HCT116 (cell line): ENCODE measurements at regions not wholly inside any gene's neighbourhood (a gene's known extent, or its start where the extent isn't known, plus 50 kb on each side); places are given as distances from the start of the nearest gene placed in this dataset.

Experiments used
- ATAC-seq: fragments of 200-7000 bp; cut with Tn5 transposase; 2 replicates; pipeline ENCODE4 v1.9.1; 2020; ENCODE audit warnings: mild to moderate bottlenecking, moderate library complexity
- BruUV-seq: library from RNA; stranded (reverse); fragments of 400-500 nt; replicated peaks from 2 replicates; lab custom pipeline; 2021; lab: Mats Ljungman, UMichigan
- CTCF ChIA-PET: fragments of 300-600 bp; sonication (Branson Sonifier 250); formaldehyde crosslinking; loops from one replicate; lab custom pipeline; 2021; ENCODE audit warnings: antibody characterized with exemption; lab: Charles Lee
- POLR2A ChIA-PET: fragments of 300-600, 350-600 bp; sonication (Branson Sonifier 250); formaldehyde crosslinking; loops from one replicate; lab custom pipeline; 2021; ENCODE audit warnings: antibody characterized with exemption; lab: Charles Lee
- RAD21 ChIA-PET, 2 experiments: fragments of 300-600 bp; sonication (Branson Sonifier 250); formaldehyde crosslinking; loops; one replicate each; lab custom pipeline; 2023; ENCODE audit warnings: low total read pairs in 2 of 2; ENCODE audit not compliant: uncharacterized antibody in 2 of 2, unreplicated experiment in 2 of 2, low non-redundant PET in 1 of 2; lab: Charles Lee
- DNase-seq: peaks from one replicate; pipeline ENCODE4 v3.0.0-alpha.2; 2010; ENCODE audit warnings: low read depth, low spot score
- H2AFZ ChIP-seq: fragments of 200-600 bp; shearing (Covaris generic), sonication (generic); 2 replicates; pipeline ENCODE4 v1.6.1; 2017; ENCODE audit warnings: low read depth, mixed run types, mixed read lengths, antibody characterized with exemption, low read length; ENCODE audit not compliant: poor library complexity, severe bottlenecking
- H3K27ac ChIP-seq: 2 replicates; pipeline ENCODE4 v1.5.1; 2012; ENCODE audit warnings: low read depth, low read length
- H3K27me3 ChIP-seq: fragments of 200-600 bp; sonication (generic); 2 replicates; pipeline ENCODE4 v1.6.1; 2016; ENCODE audit warnings: mixed run types, low read length, mixed read lengths; ENCODE audit not compliant: insufficient read depth
- H3K36me3 ChIP-seq, 2 experiments: fragments of 200-500 bp in 1 of 2; fragments of 200-600 bp in 1 of 2; sonication (Bioruptor generic) in 1 of 2; sonication (generic) in 1 of 2; 2 replicates each; pipeline versions ENCODE4 v1.5.1 to v1.6.1; 2014 to 2016; ENCODE audit warnings: low read length in 2 of 2, inconsistent platforms in 1 of 2, mixed read lengths in 1 of 2, mixed run types in 1 of 2; ENCODE audit not compliant: insufficient read depth in 2 of 2, control insufficient read depth in 1 of 2
- H3K4me1 ChIP-seq, 2 experiments: fragments of 200-600 bp in 1 of 2; sonication (generic) in 1 of 2; 2 replicates each; pipeline versions ENCODE4 v1.5.1 to v1.6.1; 2012 to 2017; ENCODE audit warnings: low read length in 2 of 2, inconsistent platforms in 1 of 2, mild to moderate bottlenecking in 1 of 2, mixed read lengths in 1 of 2, mixed run types in 1 of 2, moderate library complexity in 1 of 2; ENCODE audit not compliant: insufficient read depth in 2 of 2, control insufficient read depth in 1 of 2
- H3K4me2 ChIP-seq: fragments of 200-600 bp; sonication (generic); 2 replicates; pipeline ENCODE4 v1.6.1; 2017; ENCODE audit warnings: mixed run types, low read length, mixed read lengths
- H3K4me3 ChIP-seq, 2 experiments: fragments of 200-600 bp in 1 of 2; sonication (generic) in 1 of 2; replicated peaks in 1 of 2; 2 replicates each; pipeline ENCODE4 v1.5.1; 2011 to 2016; ENCODE audit warnings: low read length in 2 of 2, control low read depth in 1 of 2, low read depth in 1 of 2, mild to moderate bottlenecking in 1 of 2, mixed read lengths in 1 of 2, mixed run types in 1 of 2
- H3K79me2 ChIP-seq: fragments of 200-600 bp; sonication (generic); 2 replicates; pipeline ENCODE4 v1.6.1; 2017; ENCODE audit warnings: mild to moderate bottlenecking, mixed run types, low read length, moderate library complexity, mixed read lengths; ENCODE audit not compliant: insufficient read depth
- H3K9ac ChIP-seq: fragments of 200-600 bp; sonication (generic); 2 replicates; pipeline ENCODE4 v1.6.1; 2016; ENCODE audit warnings: low read length, mixed read lengths
- H3K9me2 ChIP-seq: fragments of 200-600 bp; sonication (generic), shearing (Covaris generic); 2 replicates; pipeline ENCODE4 v1.6.1; 2017; ENCODE audit warnings: mixed run types, mild to moderate bottlenecking, moderate library complexity; ENCODE audit not compliant: insufficient read depth
- H3K9me3 ChIP-seq, 2 experiments: fragments of 200-500 bp in 1 of 2; fragments of 200-600 bp in 1 of 2; sonication (Bioruptor generic) in 1 of 2; sonication (generic) in 1 of 2; 2 replicates each; pipeline ENCODE4 v1.6.1; 2014 to 2017; ENCODE audit warnings: low read length in 2 of 2, mixed read lengths in 2 of 2, inconsistent platforms in 1 of 2, low read depth in 1 of 2, mild to moderate bottlenecking in 1 of 2, mixed run types in 1 of 2, moderate library complexity in 1 of 2; ENCODE audit not compliant: control insufficient read depth in 1 of 2, insufficient read depth in 1 of 2
- H4K20me1 ChIP-seq: fragments of 200-600 bp; sonication (generic), shearing (Covaris generic); 2 replicates; pipeline ENCODE4 v1.6.1; 2017; ENCODE audit warnings: mixed run types, mild to moderate bottlenecking, moderate library complexity; ENCODE audit not compliant: insufficient read depth
- CBX3 ChIP-seq: IDR thresholded peaks from 2 replicates; pipeline ENCODE4 v1.6.1; 2012; ENCODE audit warnings: low read depth
- CEBPB ChIP-seq: IDR thresholded peaks from 2 replicates; pipeline ENCODE4 v1.6.1; 2012; ENCODE audit warnings: low read depth
- EGR1 ChIP-seq: IDR thresholded peaks from 2 replicates; pipeline ENCODE4 v1.6.1; 2012; ENCODE audit warnings: low read depth
- ELF1 ChIP-seq: IDR thresholded peaks from 2 replicates; pipeline ENCODE4 v1.6.1; 2012; ENCODE audit warnings: low read depth, borderline replicate concordance
- EZH2 ChIP-seq: fragments of 200-600 bp; sonication (generic); IDR thresholded peaks from 2 replicates; pipeline ENCODE4 v1.6.1; 2017; ENCODE audit warnings: antibody characterized with exemption, mixed run types
- EZH2phosphoT487 ChIP-seq: fragments of 200-600 bp; IDR thresholded peaks from 2 replicates; pipeline ENCODE4 v1.6.1; 2018; ENCODE audit warnings: antibody characterized with exemption, borderline replicate concordance
- FOSL1 ChIP-seq: IDR thresholded peaks from 2 replicates; pipeline ENCODE4 v1.6.1; 2012; ENCODE audit warnings: low read depth
- RAD21 ChIP-seq: IDR thresholded peaks from 2 replicates; pipeline ENCODE4 v1.6.1; 2012; ENCODE audit warnings: low read depth, mild to moderate bottlenecking
- SRF ChIP-seq: IDR thresholded peaks from 2 replicates; pipeline ENCODE4 v1.6.1; 2012; ENCODE audit warnings: low read depth
- TCF7L2 ChIP-seq: IDR thresholded peaks from 2 replicates; pipeline ENCODE4 v1.7.0; 2011; ENCODE audit warnings: borderline replicate concordance, inconsistent platforms; ENCODE audit not compliant: insufficient read depth, insufficient read length; ENCODE audit errors: extremely low read depth
- YY1 ChIP-seq: IDR thresholded peaks from 2 replicates; pipeline ENCODE4 v1.6.1; 2011; ENCODE audit warnings: low read length, low read depth, moderate library complexity, mild to moderate bottlenecking; ENCODE audit not compliant: insufficient replicate concordance; ENCODE audit errors: extremely low read depth
- ZFX ChIP-seq: fragments of 450-650 bp; IDR thresholded peaks from 2 replicates; pipeline ENCODE4 v1.6.1; 2017
- ZNF274 ChIP-seq: fragments of 200-500 bp; sonication (Bioruptor generic); IDR thresholded peaks from 2 replicates; pipeline ENCODE4 v1.6.1; 2014; ENCODE audit warnings: mild to moderate bottlenecking, low read depth, low read length, inconsistent platforms
- intact Hi-C: fragments of 100-400 bp; cut with micrococcal nuclease; formaldehyde crosslinking; loops from 2 replicates; pipeline ENCODE4 v1.10.0; 2022
- TF ChIP-seq, protein P1 (sequence below): IDR thresholded peaks from 2 replicates; pipeline ENCODE4 v1.6.1; 2012; ENCODE audit warnings: low read depth
- TF ChIP-seq, protein P2 (sequence below): IDR thresholded peaks from 2 replicates; pipeline ENCODE4 v1.6.1; 2012
- TF ChIP-seq, protein P3 (sequence below): IDR thresholded peaks from 2 replicates; pipeline ENCODE4 v1.6.1; 2011; ENCODE audit warnings: mild to moderate bottlenecking, low read length, moderate library complexity; ENCODE audit not compliant: insufficient replicate concordance; ENCODE audit errors: extremely low read depth
- TF ChIP-seq, protein P4 (sequence below): IDR thresholded peaks from 2 replicates; pipeline ENCODE4 v1.6.1; 2012
- TF ChIP-seq, protein P5 (sequence below), 3 experiments: fragments of 200-600 bp in 1 of 3; sonication (generic) in 1 of 3; IDR thresholded peaks in 2 of 3; conservative IDR thresholded peaks in 1 of 3; 2 replicates each; pipeline ENCODE4 v1.5.1; 2012 to 2017; ENCODE audit warnings: low read depth in 2 of 3, low read length in 2 of 3, antibody characterized with exemption in 1 of 3, borderline replicate concordance in 1 of 3, control low read depth in 1 of 3, mild to moderate bottlenecking in 1 of 3, mixed read lengths in 1 of 3, mixed run types in 1 of 3, moderate library complexity in 1 of 3; ENCODE audit not compliant: insufficient read depth in 1 of 3

DNA sequence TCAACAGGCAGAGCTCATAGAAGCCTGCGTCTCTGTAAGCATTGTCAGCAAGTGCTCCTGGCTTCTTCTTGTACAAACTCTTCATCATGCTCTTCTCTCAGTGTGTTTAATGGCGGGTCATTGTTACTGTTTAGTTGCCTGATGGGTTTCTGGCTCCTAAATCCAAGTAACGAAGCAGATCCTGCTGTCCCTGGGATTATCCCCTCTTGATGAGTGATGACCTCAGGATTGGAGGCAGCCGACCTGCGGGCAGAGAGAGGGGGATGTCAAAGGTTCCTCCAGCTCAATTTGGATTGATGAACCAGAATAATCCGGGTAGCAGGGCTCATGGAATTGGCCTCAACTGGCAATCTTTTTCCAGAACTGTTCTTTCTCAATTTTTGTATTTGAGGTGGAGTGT, 66.1 kb upstream of the BARHL2 start:
- H3K9me2 ChIP-seq, result no peaks in the 10 kb centered on the region
- no peak for TF ChIP-seq ZNF274
- no peak for TF ChIP-seq EZH2phosphoT487
- no peak for TF ChIP-seq CBX3
- TF ChIP-seq EZH2, result no peak
- TF ChIP-seq, protein P1, sequence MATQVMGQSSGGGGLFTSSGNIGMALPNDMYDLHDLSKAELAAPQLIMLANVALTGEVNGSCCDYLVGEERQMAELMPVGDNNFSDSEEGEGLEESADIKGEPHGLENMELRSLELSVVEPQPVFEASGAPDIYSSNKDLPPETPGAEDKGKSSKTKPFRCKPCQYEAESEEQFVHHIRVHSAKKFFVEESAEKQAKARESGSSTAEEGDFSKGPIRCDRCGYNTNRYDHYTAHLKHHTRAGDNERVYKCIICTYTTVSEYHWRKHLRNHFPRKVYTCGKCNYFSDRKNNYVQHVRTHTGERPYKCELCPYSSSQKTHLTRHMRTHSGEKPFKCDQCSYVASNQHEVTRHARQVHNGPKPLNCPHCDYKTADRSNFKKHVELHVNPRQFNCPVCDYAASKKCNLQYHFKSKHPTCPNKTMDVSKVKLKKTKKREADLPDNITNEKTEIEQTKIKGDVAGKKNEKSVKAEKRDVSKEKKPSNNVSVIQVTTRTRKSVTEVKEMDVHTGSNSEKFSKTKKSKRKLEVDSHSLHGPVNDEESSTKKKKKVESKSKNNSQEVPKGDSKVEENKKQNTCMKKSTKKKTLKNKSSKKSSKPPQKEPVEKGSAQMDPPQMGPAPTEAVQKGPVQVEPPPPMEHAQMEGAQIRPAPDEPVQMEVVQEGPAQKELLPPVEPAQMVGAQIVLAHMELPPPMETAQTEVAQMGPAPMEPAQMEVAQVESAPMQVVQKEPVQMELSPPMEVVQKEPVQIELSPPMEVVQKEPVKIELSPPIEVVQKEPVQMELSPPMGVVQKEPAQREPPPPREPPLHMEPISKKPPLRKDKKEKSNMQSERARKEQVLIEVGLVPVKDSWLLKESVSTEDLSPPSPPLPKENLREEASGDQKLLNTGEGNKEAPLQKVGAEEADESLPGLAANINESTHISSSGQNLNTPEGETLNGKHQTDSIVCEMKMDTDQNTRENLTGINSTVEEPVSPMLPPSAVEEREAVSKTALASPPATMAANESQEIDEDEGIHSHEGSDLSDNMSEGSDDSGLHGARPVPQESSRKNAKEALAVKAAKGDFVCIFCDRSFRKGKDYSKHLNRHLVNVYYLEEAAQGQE, result no peak
- TF ChIP-seq TCF7L2, result no peak
- no peak for TF ChIP-seq SRF
- TF ChIP-seq, protein P2, sequence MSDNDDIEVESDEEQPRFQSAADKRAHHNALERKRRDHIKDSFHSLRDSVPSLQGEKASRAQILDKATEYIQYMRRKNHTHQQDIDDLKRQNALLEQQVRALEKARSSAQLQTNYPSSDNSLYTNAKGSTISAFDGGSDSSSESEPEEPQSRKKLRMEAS, result no peak
- TF ChIP-seq EGR1, result no peak
- TF ChIP-seq, protein P3, sequence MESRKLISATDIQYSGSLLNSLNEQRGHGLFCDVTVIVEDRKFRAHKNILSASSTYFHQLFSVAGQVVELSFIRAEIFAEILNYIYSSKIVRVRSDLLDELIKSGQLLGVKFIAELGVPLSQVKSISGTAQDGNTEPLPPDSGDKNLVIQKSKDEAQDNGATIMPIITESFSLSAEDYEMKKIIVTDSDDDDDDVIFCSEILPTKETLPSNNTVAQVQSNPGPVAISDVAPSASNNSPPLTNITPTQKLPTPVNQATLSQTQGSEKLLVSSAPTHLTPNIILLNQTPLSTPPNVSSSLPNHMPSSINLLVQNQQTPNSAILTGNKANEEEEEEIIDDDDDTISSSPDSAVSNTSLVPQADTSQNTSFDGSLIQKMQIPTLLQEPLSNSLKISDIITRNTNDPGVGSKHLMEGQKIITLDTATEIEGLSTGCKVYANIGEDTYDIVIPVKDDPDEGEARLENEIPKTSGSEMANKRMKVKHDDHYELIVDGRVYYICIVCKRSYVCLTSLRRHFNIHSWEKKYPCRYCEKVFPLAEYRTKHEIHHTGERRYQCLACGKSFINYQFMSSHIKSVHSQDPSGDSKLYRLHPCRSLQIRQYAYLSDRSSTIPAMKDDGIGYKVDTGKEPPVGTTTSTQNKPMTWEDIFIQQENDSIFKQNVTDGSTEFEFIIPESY, result no peak
- TF ChIP-seq, protein P4, sequence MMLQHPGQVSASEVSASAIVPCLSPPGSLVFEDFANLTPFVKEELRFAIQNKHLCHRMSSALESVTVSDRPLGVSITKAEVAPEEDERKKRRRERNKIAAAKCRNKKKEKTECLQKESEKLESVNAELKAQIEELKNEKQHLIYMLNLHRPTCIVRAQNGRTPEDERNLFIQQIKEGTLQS, result no peak
- TF ChIP-seq YY1, result no peak
- TF ChIP-seq RAD21, result no peak
- TF ChIP-seq, protein P5, sequence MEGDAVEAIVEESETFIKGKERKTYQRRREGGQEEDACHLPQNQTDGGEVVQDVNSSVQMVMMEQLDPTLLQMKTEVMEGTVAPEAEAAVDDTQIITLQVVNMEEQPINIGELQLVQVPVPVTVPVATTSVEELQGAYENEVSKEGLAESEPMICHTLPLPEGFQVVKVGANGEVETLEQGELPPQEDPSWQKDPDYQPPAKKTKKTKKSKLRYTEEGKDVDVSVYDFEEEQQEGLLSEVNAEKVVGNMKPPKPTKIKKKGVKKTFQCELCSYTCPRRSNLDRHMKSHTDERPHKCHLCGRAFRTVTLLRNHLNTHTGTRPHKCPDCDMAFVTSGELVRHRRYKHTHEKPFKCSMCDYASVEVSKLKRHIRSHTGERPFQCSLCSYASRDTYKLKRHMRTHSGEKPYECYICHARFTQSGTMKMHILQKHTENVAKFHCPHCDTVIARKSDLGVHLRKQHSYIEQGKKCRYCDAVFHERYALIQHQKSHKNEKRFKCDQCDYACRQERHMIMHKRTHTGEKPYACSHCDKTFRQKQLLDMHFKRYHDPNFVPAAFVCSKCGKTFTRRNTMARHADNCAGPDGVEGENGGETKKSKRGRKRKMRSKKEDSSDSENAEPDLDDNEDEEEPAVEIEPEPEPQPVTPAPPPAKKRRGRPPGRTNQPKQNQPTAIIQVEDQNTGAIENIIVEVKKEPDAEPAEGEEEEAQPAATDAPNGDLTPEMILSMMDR (IDR thresholded peaks at IDR 0.05 in 2 of 3, conservative IDR thresholded peaks at IDR 0.05 in 1 of 3; ENCODE audit: borderline replicate concordance in 1 of 3, insufficient read depth in 1 of 3, low read depth in 2 of 3, low read length in 2 of 3), result no peak
- no peak for TF ChIP-seq ELF1
- TF ChIP-seq CEBPB, result no peak
- no peak for TF ChIP-seq FOSL1
- no peak for TF ChIP-seq ZFX
- TF ChIP-seq, all 23 proteins: peak for 0
- no peaks in the 10 kb centered on the region for H3K4me1 ChIP-seq
- no peak overlapping the region for H3K9ac ChIP-seq
- H3K79me2 ChIP-seq, result no peaks in the 10 kb centered on the region
- no peaks in the 10 kb centered on the region for H3K27me3 ChIP-seq
- DNase-seq (no peak), ATAC-seq (no peak)
- no peaks in the 10 kb centered on the region for H3K36me3 ChIP-seq
- no peak overlapping the region for H3K4me3 ChIP-seq
- no peaks in the 10 kb centered on the region for H3K9me3 ChIP-seq
- intact Hi-C loops, result no loop called here
- no peaks in the 10 kb centered on the region for H4K20me1 ChIP-seq
- no peak overlapping the region for H2AFZ ChIP-seq
- POLR2A ChIA-PET, result no interaction called here
- CTCF ChIA-PET, result no interaction called here
- no TSS peak for BruUV-seq
- H3K4me2 ChIP-seq, result no peak overlapping the region
- no peak overlapping the region for H3K27ac ChIP-seq
- RAD21 ChIA-PET, result no interaction called here
